ENCODE measurements at regions not wholly inside any gene's neighbourhood (a gene's known extent, or its start where the extent isn't known, plus 50 kb on each side); places are given as distances from the start of the nearest gene placed in this dataset.

DNA sequence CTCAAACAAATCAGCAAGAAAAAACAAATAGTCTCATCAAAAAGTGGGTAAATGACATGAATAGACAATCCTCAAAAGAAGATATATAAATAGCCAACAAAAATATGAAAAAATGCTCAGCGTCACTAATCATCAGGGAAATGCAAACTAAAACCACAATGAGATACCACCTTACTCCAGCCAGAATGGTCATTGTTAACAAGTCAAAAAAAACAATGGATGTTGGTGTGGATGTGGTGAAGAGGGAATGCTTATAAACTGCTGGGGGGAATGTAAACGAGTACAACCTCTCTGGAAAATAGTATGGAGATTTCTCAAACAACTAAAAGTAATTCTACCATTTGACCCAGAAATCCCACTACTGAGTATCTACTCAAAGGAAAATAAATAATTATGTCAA lies 239.2 kb upstream of the RFC3 start:
- Mint-ChIP-seq H3K27ac (no peak overlapping the region), H3K27me3 (peaks cover 33% of the 10 kb centered on the region), H3K4me1 (no peaks in the 10 kb centered on the region), H3K4me3 (no peak overlapping the region), H3K9me3 (ENCODE audit: insufficient read depth) (no peaks in the 10 kb centered on the region)
- Histone ChIP-seq H4K20me1 (ENCODE audit: control insufficient read depth, insufficient read depth, low read length, poor library complexity, severe bottlenecking) (no peaks in the 10 kb centered on the region), H3K4me2 (replicated peaks; ENCODE audit: low read depth, low read length, poor library complexity, severe bottlenecking) (no peak overlapping the region), H3K27me3 (replicated peaks in 1 of 4; ENCODE audit: control extremely low read depth in 1 of 4, control insufficient read depth in 3 of 4, insufficient read depth in 4 of 4, low read length in 3 of 4) (peaks cover 0 to 4% (median 0%) of the 10 kb centered on the region in 4 experiments), H3K4me1 (ENCODE audit: control insufficient read depth in 2 of 2, insufficient read depth in 2 of 2, low read length in 2 of 2) (no peaks in the 10 kb centered on the region), H3K4me3 (ENCODE audit: control extremely low read depth in 1 of 5, extremely low read depth in 1 of 5, insufficient read depth in 1 of 5, low read depth in 2 of 5, low read length in 4 of 5) (no peak overlapping the region), H3K9me3 (ENCODE audit: control extremely low read depth in 1 of 3, control insufficient read depth in 2 of 3, insufficient read depth in 1 of 3, low read length in 2 of 3) (no peaks in the 10 kb centered on the region), H3K79me2 (ENCODE audit: control insufficient read depth, insufficient read depth, low read length) (no peaks in the 10 kb centered on the region), H3K27ac (ENCODE audit: low read length in 2 of 2) (no peak overlapping the region), H2AFZ (ENCODE audit: insufficient read depth, low read depth, low read length, poor library complexity, severe bottlenecking) (no peak overlapping the region), H3K9ac (ENCODE audit: low read length) (no peak overlapping the region), H3K36me3 (replicated peaks in 1 of 2; ENCODE audit: control extremely low read depth in 1 of 2, control insufficient read depth in 1 of 2, extremely low read depth in 1 of 2, insufficient read depth in 2 of 2, low read length in 1 of 2) (no peaks in the 10 kb centered on the region)
- ChIA-PET CTCF (no interaction called here), POLR2A (no interaction called here)
- ATAC-seq (ENCODE audit: low read depth) (no peak), DNase-seq (no peak)
- WGBS (ENCODE audit: insufficient coverage), result no CpG with 5 or more reads among the region's 2 CpGs
- intact Hi-C loops (cut with micrococcal nuclease), result no loop called here
- TF ChIP-seq CTCF (IDR thresholded peaks at IDR 0.05) (no peak), EZH2 (IDR thresholded peaks at IDR 0.05; ENCODE audit: borderline replicate concordance, insufficient read depth, low read depth, low read length, poor library complexity, severe bottlenecking) (no peak)

GRCh38 chr13:33582121-33582520 lies 235.8 kb upstream of the RFC3 start:
- no peak for TF ChIP-seq CTCF (IDR thresholded peaks at IDR 0.05)
- TF ChIP-seq EZH2 (IDR thresholded peaks at IDR 0.05; ENCODE audit: borderline replicate concordance, insufficient read depth, low read depth, low read length, poor library complexity, severe bottlenecking), result no peak
- DNase-seq (no peak), ATAC-seq (ENCODE audit: low read depth) (no peak)
- H2AFZ ChIP-seq (ENCODE audit: insufficient read depth, low read depth, low read length, poor library complexity, severe bottlenecking), result no peak overlapping the region
- 87% methylated on average over 3 of the region's 4 CpGs for WGBS (ENCODE audit: insufficient coverage)
- no peaks in the 10 kb centered on the region for H3K36me3 ChIP-seq (replicated peaks in 1 of 2; ENCODE audit: control extremely low read depth in 1 of 2, control insufficient read depth in 1 of 2, extremely low read depth in 1 of 2, insufficient read depth in 2 of 2, low read length in 1 of 2)
- ChIA-PET POLR2A (no interaction called here), CTCF (no interaction called here)
- H3K4me3 ChIP-seq (ENCODE audit: control extremely low read depth in 1 of 5, extremely low read depth in 1 of 5, insufficient read depth in 1 of 5, low read depth in 2 of 5, low read length in 4 of 5), result no peak overlapping the region
- no peak overlapping the region for H3K4me2 ChIP-seq (replicated peaks; ENCODE audit: low read depth, low read length, poor library complexity, severe bottlenecking)
- no peaks in the 10 kb centered on the region for H3K4me1 Mint-ChIP-seq
- peaks cover 0 to 4% (median 0%) of the 10 kb centered on the region in 4 experiments for H3K27me3 ChIP-seq (replicated peaks in 1 of 4; ENCODE audit: control extremely low read depth in 1 of 4, control insufficient read depth in 3 of 4, insufficient read depth in 4 of 4, low read length in 3 of 4)
- no peak overlapping the region for H3K27ac ChIP-seq (ENCODE audit: low read length in 2 of 2)
- peaks cover 2% of the 10 kb centered on the region for H3K9me3 Mint-ChIP-seq (ENCODE audit: insufficient read depth)
- no peaks in the 10 kb centered on the region for H4K20me1 ChIP-seq (ENCODE audit: control insufficient read depth, insufficient read depth, low read length, poor library complexity, severe bottlenecking)
- no peak overlapping the region for H3K9ac ChIP-seq (ENCODE audit: low read length)
- H3K27ac Mint-ChIP-seq, result no peak overlapping the region
- intact Hi-C loops (cut with micrococcal nuclease), result no loop called here
- H3K4me1 ChIP-seq (ENCODE audit: control insufficient read depth in 2 of 2, insufficient read depth in 2 of 2, low read length in 2 of 2), result no peaks in the 10 kb centered on the region
- no peaks in the 10 kb centered on the region for H3K9me3 ChIP-seq (ENCODE audit: control extremely low read depth in 1 of 3, control insufficient read depth in 2 of 3, insufficient read depth in 1 of 3, low read length in 2 of 3)
- no peak overlapping the region for H3K4me3 Mint-ChIP-seq
- peaks cover 27% of the 10 kb centered on the region for H3K27me3 Mint-ChIP-seq
- no peaks in the 10 kb centered on the region for H3K79me2 ChIP-seq (ENCODE audit: control insufficient read depth, insufficient read depth, low read length)

All from B cell (primary cell).